ENCODE measurements at regions not wholly inside any gene's neighbourhood (a gene's known extent, or its start where the extent isn't known, plus 50 kb on each side); places are given as distances from the start of the nearest gene placed in this dataset.

- H3K4me3 ChIP-seq (replicated peaks in 1 of 2; ENCODE audit: low read depth in 2 of 2, low read length in 2 of 2) = no peak overlapping the region
- TF ChIP-seq, protein P1, sequence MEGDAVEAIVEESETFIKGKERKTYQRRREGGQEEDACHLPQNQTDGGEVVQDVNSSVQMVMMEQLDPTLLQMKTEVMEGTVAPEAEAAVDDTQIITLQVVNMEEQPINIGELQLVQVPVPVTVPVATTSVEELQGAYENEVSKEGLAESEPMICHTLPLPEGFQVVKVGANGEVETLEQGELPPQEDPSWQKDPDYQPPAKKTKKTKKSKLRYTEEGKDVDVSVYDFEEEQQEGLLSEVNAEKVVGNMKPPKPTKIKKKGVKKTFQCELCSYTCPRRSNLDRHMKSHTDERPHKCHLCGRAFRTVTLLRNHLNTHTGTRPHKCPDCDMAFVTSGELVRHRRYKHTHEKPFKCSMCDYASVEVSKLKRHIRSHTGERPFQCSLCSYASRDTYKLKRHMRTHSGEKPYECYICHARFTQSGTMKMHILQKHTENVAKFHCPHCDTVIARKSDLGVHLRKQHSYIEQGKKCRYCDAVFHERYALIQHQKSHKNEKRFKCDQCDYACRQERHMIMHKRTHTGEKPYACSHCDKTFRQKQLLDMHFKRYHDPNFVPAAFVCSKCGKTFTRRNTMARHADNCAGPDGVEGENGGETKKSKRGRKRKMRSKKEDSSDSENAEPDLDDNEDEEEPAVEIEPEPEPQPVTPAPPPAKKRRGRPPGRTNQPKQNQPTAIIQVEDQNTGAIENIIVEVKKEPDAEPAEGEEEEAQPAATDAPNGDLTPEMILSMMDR (IDR thresholded peaks at IDR 0.05; ENCODE audit: low read depth, low read length) = no peak
- DNase-seq (ENCODE audit: low read depth in 2 of 2) = peak in 1 of 2 donors; percentile 43
These were observed 152.1 kb upstream of the GAS1 start for GRCh38 chr9:87099407-87099806.

DNA sequence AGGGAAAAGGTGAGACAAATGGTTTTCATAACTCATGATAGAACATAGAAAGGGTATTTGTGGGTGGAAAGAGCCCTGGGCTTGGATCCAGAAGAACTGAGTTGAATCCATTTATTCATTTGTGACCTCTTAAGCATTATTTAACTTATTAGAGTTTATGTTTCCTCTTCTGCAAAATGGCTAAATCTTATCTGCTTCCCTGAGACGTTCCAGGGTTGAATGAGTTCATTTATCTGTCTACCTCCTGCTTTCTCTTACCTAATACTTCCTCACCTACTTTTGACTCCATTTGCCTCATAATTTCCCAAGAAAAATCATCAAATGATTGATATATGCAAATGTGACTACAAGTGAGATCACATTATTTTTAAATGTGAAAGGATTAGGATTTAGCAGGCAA, 152.7 kb upstream of the GAS1 start:
- no peak overlapping the region for H3K4me3 ChIP-seq (replicated peaks in 1 of 2; ENCODE audit: low read depth in 2 of 2, low read length in 2 of 2)
- TF ChIP-seq, protein P1 (IDR thresholded peaks at IDR 0.05; ENCODE audit: low read depth, low read length) = no peak
- DNase-seq (ENCODE audit: low read depth in 2 of 2) = no peak

- peak in 1 of 2 donors; percentile 47 for DNase-seq (ENCODE audit: low read depth in 2 of 2)
These were observed 154.8 kb upstream of the GAS1 start for GRCh38 chr9:87102126-87102525.

DNA sequence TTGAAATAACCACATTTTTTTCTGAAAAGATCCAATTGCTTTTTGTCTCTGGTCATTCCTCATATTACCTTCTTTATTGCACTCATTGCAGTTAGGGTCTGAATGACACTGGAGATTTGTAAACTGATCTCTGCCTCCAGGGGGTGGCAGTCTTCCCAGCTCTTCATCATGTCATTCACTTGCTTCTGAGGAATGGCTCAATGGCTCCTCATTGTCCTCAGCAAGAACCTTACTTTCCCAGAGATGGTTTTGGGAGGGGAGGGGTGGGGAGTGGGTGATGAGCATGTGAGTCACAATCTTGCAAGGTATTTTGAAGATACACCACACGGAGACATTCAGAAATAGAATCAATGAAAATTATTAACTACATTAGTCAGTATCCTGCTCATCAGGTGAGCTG, 159.8 kb upstream of the GAS1 start:
- TF ChIP-seq, protein P1 (IDR thresholded peaks at IDR 0.05; ENCODE audit: low read depth, low read length) = peak; percentile 19
- H3K4me3 ChIP-seq (replicated peaks in 1 of 2; ENCODE audit: low read depth in 2 of 2, low read length in 2 of 2) = no peak overlapping the region
- DNase-seq (ENCODE audit: low read depth in 2 of 2) = no peak

More at GRCh38 chr9:87102126-87102525, 154.8 kb upstream of the GAS1 start:
- H3K4me3 ChIP-seq (replicated peaks in 1 of 2; ENCODE audit: low read depth in 2 of 2, low read length in 2 of 2) = no peak overlapping the region
- TF ChIP-seq, protein P1 (IDR thresholded peaks at IDR 0.05; ENCODE audit: low read depth, low read length) = no peak

DNA sequence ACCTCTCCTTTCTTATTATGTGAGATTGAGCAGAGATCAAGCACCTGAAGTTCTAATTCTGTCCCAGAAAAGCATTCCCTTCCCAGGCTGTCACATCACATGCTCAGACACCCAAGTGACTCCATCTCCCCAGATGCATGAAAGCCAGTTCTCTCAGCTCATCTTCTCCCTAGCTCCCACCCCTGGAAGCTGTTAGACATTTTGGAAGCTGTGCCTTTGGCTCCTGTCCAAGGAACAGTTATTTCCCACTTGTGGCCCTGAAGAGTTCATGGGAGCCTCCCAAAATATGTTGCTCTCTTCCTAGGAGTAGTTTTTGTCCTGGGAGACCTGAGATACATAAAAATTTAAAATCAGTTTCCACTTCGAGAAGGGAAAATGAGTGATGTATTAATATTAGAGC, 161.4 kb upstream of the GAS1 start:
- no peak for DNase-seq (ENCODE audit: low read depth in 2 of 2)
- TF ChIP-seq, protein P1 (IDR thresholded peaks at IDR 0.05; ENCODE audit: low read depth, low read length) = no peak

GRCh38 chr9:87109231-87109631, 161.9 kb upstream of the GAS1 start:
- H3K4me3 ChIP-seq (replicated peaks in 1 of 2; ENCODE audit: low read depth in 2 of 2, low read length in 2 of 2) = no peak overlapping the region
- TF ChIP-seq, protein P1 (IDR thresholded peaks at IDR 0.05; ENCODE audit: low read depth, low read length) = no peak
- DNase-seq (ENCODE audit: low read depth in 2 of 2) = peak in 1 of 2 donors; percentile 67

More for the DNA sequence above, 161.4 kb upstream of the GAS1 start:
- H3K4me3 ChIP-seq (replicated peaks in 1 of 2; ENCODE audit: low read depth in 2 of 2, low read length in 2 of 2) = no peak overlapping the region

GRCh38 chr9:87109851-87110250, 162.5 kb upstream of the GAS1 start:
- DNase-seq (ENCODE audit: low read depth in 2 of 2) = peak; percentile 32 to 87
- TF ChIP-seq, protein P1 (IDR thresholded peaks at IDR 0.05; ENCODE audit: low read depth, low read length) = no peak
- no peak overlapping the region for H3K4me3 ChIP-seq (replicated peaks in 1 of 2; ENCODE audit: low read depth in 2 of 2, low read length in 2 of 2)
